ELR (cell line): ENCODE measurements at regions not wholly inside any gene's neighbourhood (a gene's known extent, or its start where the extent isn't known, plus 50 kb on each side); places are given as distances from the start of the nearest gene placed in this dataset.

ENCODE experiments used
- DNase-seq: peaks from one replicate; pipeline ENCODE4 v3.0.0-alpha.2; 2015; ENCODE audit warnings: low read depth

- DNase-seq = no peak
These were observed 446.2 kb downstream of the PIK3C3 start for GRCh38 chr18:42401131-42401673.

DNA sequence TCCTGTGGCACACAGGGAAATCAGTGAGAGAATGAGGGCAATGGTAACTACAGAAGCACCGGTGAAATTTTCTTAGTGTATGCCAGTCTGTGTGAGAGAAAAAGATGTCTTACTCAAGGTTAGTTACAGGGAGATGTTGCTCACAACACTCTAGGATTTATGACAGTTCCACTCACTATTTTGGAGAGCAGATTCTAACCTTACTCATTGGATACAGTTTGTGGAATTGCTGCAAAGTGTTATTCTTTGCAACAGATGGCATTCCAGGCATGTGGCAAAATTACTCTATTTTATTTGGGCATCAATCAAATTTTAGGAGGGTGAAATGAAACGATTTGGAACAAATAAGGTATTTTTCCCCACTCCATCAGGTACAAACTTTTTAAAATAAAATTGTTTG, 449.1 kb downstream of the PIK3C3 start:
- no peak for DNase-seq

DNA sequence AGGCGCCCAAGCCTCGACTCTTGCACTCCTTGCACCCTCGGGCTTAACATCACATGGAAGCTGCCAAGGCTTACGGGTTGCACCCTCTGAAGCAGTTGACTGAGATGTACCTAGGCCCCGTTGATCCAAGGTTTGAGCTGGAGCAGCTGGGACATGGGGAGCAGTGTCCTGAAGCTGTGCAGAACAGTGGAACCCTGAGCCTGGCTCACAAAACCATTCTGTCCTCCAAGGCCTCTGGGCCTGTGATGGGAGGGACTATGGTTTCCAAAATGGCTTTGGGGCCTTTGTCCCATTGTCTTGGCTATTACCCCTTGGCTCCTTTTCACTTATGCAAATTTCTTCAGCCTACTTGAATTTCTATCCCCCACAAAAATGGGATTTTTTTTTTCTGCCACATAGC, 454.0 kb downstream of the PIK3C3 start:
- DNase-seq = no peak

GRCh38 chr18:42412281-42412680, 457.2 kb downstream of the PIK3C3 start:
- DNase-seq = no peak

- DNase-seq = no peak
These were observed 457.9 kb downstream of the PIK3C3 start for GRCh38 chr18:42412896-42413295.

- DNase-seq = no peak
These were observed 458.8 kb downstream of the PIK3C3 start for GRCh38 chr18:42413870-42414269.

- no peak for DNase-seq
These were observed 459.9 kb downstream of the PIK3C3 start for GRCh38 chr18:42414756-42415454.

DNA sequence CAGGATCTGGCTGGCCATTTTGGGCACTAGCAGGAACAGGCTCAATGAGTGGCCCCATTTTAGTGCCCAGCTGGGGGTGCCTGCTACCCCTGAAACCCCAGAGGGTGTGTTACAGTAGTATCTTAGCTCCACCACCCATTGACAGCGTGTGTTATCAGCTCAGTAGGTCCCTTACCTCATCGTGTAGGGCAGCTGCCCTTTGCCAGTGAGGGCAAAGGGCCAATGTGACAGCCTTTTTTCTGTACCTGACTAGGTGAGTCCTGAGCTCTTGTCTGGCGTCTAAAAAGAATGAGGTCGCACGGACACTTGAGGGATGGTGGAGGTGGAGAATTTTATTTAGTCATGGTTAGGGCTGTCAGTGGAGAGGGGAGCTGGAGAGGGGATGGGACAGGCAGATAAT, 462.2 kb downstream of the PIK3C3 start:
- DNase-seq = no peak

DNA sequence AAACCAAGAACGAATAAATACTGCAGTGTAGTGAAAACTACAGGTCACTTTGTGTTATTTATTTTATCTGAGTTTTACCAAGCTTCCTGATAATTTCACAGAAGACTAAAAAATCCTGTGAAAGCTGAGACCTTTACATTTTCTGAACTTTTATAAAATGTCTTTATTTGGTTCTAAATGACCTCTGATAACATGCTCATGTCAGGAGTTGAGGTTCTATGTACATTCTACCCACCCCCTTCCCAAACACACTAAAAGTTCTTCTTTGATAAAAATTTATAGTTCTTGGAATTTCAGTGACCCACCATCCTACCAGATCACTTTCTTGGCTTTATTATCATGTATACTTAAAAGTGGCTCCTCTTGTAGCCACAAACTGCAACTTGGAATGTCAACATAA, 463.1 kb downstream of the PIK3C3 start:
- DNase-seq = no peak

DNA sequence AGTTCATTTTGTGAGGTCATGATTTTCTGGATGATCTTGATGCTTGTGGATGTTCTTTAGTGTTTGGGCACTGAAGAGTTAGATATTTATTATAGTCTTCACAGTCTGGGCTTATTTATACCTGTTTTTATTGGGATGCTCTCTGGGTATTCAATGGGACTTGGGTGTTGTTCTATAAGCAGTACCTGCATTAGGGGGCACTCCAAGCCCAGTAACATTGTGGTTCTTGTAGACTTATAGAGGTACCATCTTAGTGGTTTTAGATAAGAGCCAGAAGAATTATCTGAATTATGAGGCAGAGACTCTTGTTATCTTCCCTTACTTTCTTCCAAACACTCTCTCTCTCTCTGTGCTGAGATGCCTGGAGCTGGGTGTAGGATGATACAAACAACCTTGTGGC, 470.0 kb downstream of the PIK3C3 start:
- DNase-seq = no peak

- no peak for DNase-seq
These were observed 471.5 kb downstream of the PIK3C3 start for GRCh38 chr18:42426496-42427015.

GRCh38 chr18:42429196-42429595, 474.2 kb downstream of the PIK3C3 start:
- no peak for DNase-seq

DNA sequence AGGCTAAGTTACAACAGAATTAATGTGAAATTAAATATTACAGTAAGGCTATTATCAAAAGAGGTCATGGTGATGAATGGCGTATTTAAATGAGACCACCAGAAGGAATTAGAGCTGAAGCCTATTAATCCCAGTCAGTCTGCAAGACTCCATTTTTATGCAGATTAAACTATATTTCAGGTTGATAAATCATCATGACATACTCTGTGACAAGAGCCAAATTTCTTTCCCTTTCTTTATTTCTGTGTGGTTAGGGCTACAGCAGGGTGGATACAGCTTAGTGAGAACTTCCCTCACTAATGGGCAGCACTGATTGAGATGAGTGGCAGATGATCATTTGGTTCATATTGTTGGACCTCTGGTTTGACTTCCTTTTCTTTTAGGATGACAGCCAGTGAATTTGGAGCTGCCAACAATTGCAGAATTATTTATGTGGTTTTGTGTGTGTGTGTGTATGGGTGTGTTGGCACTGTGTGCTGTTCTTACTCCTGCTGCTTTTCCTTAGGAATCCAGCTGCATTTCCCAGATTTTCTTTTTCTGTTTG, 481.3 kb downstream of the PIK3C3 start:
- no peak for DNase-seq

DNA sequence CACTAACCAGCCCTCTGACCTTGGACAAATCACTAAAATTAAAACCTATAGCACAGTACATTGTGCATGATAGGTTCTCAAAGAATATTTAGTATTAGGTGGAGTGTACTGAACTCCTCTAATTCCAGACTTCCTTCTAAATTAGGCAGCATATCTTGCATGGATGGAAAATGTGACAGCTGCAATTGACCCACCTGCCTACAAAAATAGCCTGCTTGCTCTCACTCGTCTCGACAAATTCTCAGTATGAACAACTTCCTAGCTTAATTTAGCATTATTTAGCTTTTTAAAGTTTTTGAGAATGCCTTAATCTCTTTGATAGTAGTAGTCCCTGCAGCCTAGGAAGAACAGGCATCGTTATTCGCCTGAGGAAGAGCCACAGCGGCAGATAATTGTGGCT, 482.0 kb downstream of the PIK3C3 start:
- no peak for DNase-seq

- DNase-seq = no peak
These were observed 482.6 kb downstream of the PIK3C3 start for GRCh38 chr18:42437646-42438045.

- DNase-seq = no peak
These were observed 487.6 kb downstream of the PIK3C3 start for GRCh38 chr18:42442656-42443055.

DNA sequence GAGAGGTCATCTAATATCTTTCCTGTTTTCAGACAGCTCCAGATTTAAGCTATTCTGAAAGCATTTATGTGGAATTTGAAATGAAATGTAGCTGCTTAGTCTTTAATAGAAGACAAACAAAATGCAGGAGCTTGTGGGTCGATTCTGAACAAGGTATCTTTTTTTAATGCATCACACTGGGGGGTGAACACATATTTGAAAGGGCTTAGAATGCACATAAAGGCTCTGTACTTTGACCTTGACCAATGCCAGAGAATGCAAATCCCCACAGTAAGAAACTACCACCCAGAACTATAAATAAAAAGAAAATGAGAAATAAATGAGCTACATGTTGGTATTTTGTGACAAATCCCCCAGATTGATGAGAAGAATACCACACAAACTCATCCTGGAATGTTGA, 489.3 kb downstream of the PIK3C3 start:
- no peak for DNase-seq

DNA sequence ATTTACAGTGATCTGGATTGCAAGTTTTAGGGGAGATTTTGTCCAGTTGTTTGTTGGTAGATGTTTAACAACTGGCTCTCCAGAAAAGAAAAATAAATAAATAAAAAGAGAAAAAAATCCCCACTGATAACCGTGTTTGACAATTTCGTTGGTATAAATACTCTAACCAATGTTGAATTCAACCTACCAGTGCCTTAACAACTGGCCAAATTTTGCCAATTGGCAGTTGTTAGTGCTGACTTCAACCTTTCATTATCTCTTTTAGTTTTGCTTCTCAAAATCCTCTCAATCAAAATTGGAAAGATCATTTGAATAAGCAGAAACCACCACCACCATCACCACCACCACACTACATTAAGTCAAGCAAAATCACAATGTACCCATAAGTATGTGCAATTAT, 490.3 kb downstream of the PIK3C3 start:
- no peak for DNase-seq

DNA sequence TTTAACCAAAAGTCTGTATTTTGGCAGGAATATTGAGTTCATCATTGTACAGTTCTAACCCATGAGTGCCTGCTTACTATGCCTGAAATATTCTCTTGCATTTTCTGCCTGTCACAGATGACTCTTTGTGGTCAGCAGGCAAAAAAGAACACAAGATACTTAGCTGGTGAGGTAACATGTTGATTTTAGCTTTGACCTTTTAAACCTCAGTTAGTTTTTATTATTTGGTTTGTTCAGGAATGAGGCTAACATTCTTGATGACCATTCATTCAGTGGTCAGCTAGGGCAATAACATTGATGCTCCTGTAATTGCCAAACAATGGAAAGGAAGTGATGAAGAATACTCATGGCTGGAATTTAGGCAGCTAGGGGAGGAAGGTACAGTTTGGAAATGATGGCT, 491.2 kb downstream of the PIK3C3 start:
- no peak for DNase-seq

DNA sequence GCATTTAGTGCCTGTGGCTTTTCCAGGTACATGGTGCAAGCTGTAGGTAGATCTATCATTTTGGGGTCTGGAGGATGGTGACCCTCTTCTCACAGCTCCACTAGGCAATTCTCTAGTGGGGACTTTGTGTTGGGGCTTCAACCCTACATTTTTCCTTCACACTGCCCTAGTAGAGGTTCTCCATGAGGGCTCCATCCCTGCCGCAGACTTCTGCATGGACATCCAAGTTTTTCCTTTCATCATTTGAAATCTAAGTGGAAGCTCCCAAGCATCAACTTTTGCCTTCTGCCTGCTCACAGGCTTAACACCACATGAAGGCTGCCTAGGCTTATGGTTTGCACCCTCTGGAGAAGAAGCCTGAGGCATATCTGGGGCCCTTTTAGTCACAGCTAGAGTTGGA, 492.7 kb downstream of the PIK3C3 start:
- DNase-seq = no peak

GRCh38 chr18:42458226-42458625, 503.2 kb downstream of the PIK3C3 start:
- no peak for DNase-seq

- no peak for DNase-seq
These were observed 504.8 kb downstream of the PIK3C3 start for GRCh38 chr18:42459873-42460272.

DNA sequence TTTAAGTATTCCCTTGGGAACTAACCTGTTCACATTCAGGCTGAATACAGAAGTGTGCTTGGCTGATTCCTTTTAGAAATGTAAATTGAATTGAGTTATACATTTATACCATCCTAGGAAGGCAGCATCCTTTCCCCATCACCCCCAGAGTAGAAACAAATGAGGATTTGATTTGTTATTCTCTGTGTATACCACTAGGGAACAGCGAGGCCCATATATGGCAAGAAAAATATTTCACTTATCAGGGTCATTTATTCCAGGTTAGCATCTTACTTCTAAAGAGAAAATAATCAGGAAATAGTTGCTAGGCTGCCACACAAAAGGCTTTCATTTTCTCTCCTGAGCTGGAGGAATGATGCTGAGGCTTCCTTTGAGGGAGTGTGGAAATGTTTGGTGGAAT, 516.9 kb downstream of the PIK3C3 start:
- DNase-seq = no peak

- no peak for DNase-seq
These were observed 518.6 kb downstream of the PIK3C3 start for GRCh38 chr18:42473611-42474010.
